ENCODE measurements at regions not wholly inside any gene's neighbourhood (a gene's known extent, or its start where the extent isn't known, plus 50 kb on each side); places are given as distances from the start of the nearest gene placed in this dataset.
"Not testable (repeated sequence)": the region's sequence is repeated elsewhere in the genome, so short reads cannot be mapped to it uniquely, and the experiment has no call there.

DNA sequence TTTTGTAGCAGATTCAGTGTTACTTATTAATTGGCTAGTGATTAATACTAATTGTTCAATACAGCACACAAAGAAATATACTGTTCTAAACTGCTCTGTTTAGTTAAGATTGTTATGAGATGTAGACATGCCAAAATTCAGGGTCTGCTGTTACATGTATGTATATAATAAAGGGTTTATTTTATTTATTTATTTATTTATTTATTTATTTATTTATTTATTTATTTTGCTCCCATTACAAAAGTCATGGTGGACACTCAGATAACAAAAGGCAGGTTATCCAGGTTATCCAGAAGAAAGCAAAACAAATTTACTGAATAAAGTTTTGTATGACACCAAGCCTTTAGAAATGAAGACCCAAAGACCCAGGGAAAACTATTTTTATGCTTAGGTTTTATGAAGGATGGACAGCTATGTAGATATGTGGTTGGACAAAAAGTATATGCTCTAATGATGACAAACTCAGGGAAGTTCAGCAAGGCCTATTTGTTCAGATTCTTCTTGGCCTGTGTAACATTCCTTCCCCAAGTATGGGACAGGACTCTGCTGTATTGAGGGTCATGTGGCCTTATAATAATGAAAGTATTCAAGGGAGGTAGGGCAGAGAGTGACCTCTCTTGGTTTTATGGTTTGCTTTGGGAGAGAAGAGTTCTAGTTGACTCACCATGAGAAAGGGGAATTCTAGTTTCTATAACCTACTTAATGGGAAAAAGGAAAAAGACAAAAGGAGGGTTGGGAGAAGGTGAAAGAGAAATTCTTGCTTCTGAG is 1056.8 kb downstream of the ROBO2 start:
- Histone ChIP-seq H3K27me3 (ENCODE audit: control insufficient read depth, insufficient read depth, low read length) (no peaks in the 10 kb centered on the region), H2AFZ (ENCODE audit: low read length) (no peak overlapping the region), H3K4me1 (ENCODE audit: control insufficient read depth, extremely low read depth, insufficient read depth, low read length) (no peaks in the 10 kb centered on the region), H3K9ac (ENCODE audit: insufficient read depth, low read length) (no peak overlapping the region), H3K4me3 (replicated peaks in 1 of 4; ENCODE audit: control extremely low read depth in 1 of 4, insufficient read depth in 1 of 4, low read depth in 3 of 4, low read length in 4 of 4) (no peak overlapping the region), H3K4me2 (ENCODE audit: extremely low read depth, insufficient read depth, low read length) (no peak overlapping the region), H4K20me1 (ENCODE audit: control insufficient read depth, extremely low read depth, insufficient read depth, low read length) (no peaks in the 10 kb centered on the region), H3K36me3 (ENCODE audit: control insufficient read depth, insufficient read depth, low read length) (no peaks in the 10 kb centered on the region), H3K27ac (ENCODE audit: insufficient read depth, low read length) (no peak overlapping the region), H3K79me2 (ENCODE audit: control insufficient read depth, insufficient read depth, low read length) (no peaks in the 10 kb centered on the region), H3K9me3 (ENCODE audit: control insufficient read depth, insufficient read depth, low read depth, low read length) (no peaks in the 10 kb centered on the region)
- TF ChIP-seq, protein P1, sequence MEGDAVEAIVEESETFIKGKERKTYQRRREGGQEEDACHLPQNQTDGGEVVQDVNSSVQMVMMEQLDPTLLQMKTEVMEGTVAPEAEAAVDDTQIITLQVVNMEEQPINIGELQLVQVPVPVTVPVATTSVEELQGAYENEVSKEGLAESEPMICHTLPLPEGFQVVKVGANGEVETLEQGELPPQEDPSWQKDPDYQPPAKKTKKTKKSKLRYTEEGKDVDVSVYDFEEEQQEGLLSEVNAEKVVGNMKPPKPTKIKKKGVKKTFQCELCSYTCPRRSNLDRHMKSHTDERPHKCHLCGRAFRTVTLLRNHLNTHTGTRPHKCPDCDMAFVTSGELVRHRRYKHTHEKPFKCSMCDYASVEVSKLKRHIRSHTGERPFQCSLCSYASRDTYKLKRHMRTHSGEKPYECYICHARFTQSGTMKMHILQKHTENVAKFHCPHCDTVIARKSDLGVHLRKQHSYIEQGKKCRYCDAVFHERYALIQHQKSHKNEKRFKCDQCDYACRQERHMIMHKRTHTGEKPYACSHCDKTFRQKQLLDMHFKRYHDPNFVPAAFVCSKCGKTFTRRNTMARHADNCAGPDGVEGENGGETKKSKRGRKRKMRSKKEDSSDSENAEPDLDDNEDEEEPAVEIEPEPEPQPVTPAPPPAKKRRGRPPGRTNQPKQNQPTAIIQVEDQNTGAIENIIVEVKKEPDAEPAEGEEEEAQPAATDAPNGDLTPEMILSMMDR (conservative IDR thresholded peaks at IDR 0.05 in 1 of 2, IDR thresholded peaks at IDR 0.05 in 1 of 2; ENCODE audit: low read depth in 1 of 2, low read length in 2 of 2) = no peak
- no peak for TF ChIP-seq EZH2 (IDR thresholded peaks at IDR 0.05; ENCODE audit: low read length, missing control alignments)
- DNase-seq (ENCODE audit: low read depth in 2 of 2) = peak in 1 of 2 donors; percentile 79

DNA sequence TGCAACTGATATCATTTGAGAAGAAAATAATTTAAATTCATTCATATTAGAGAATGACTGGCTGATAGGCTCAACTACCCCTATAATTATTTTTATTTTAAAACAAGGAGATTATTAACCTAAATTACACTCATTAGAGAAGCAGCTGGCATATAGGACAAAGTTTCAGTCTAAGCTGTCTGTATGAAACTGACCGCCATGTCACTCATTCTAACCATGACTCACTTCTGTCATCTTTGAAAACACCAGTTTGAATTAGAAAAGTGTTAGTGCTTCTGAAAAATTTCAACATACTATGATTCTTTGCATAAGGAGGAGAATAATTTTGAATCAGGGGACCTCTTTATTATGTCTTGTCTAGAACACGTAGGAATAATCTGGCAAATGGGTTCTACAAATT is 1058.5 kb downstream of the ROBO2 start:
- Histone ChIP-seq H3K4me1 (ENCODE audit: control insufficient read depth, extremely low read depth, insufficient read depth, low read length) (no peaks in the 10 kb centered on the region), H3K4me3 (replicated peaks in 1 of 4; ENCODE audit: control extremely low read depth in 1 of 4, insufficient read depth in 1 of 4, low read depth in 3 of 4, low read length in 4 of 4) (no peak overlapping the region), H3K79me2 (ENCODE audit: control insufficient read depth, insufficient read depth, low read length) (no peaks in the 10 kb centered on the region), H3K9me3 (ENCODE audit: control insufficient read depth, insufficient read depth, low read depth, low read length) (no peaks in the 10 kb centered on the region), H3K9ac (ENCODE audit: insufficient read depth, low read length) (no peak overlapping the region), H3K27ac (ENCODE audit: insufficient read depth, low read length) (no peak overlapping the region), H3K27me3 (ENCODE audit: control insufficient read depth, insufficient read depth, low read length) (no peaks in the 10 kb centered on the region), H3K4me2 (ENCODE audit: extremely low read depth, insufficient read depth, low read length) (no peak overlapping the region), H4K20me1 (ENCODE audit: control insufficient read depth, extremely low read depth, insufficient read depth, low read length) (no peaks in the 10 kb centered on the region), H2AFZ (ENCODE audit: low read length) (no peak overlapping the region), H3K36me3 (ENCODE audit: control insufficient read depth, insufficient read depth, low read length) (no peaks in the 10 kb centered on the region)
- no peak for DNase-seq (ENCODE audit: low read depth in 2 of 2)
- no peak for TF ChIP-seq EZH2 (IDR thresholded peaks at IDR 0.05; ENCODE audit: low read length, missing control alignments)

DNA sequence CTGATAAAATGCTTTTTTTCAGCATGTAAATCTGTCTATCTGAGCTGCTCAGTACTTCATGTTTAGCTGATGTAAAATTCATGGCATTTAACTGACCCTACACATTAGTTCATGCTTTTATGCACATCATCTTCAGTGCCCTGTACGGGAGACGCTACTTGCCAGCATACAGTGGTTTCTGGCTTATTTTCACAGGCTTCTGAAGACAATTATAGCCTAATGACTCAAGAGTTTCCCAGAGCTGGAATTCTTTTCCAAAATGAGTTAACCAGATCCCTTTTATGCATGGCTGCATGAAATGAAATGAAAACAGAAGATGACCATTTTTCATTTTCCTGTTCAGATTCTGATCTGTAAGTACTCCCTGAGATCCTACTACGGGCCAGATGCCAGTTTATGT is 1061.5 kb downstream of the ROBO2 start:
- no peak overlapping the region for H3K9ac ChIP-seq (ENCODE audit: insufficient read depth, low read length)
- no peak overlapping the region for H3K4me3 ChIP-seq (replicated peaks in 1 of 4; ENCODE audit: control extremely low read depth in 1 of 4, insufficient read depth in 1 of 4, low read depth in 3 of 4, low read length in 4 of 4)
- H4K20me1 ChIP-seq (ENCODE audit: control insufficient read depth, extremely low read depth, insufficient read depth, low read length) = no peaks in the 10 kb centered on the region
- no peaks in the 10 kb centered on the region for H3K27me3 ChIP-seq (ENCODE audit: control insufficient read depth, insufficient read depth, low read length)
- no peaks in the 10 kb centered on the region for H3K79me2 ChIP-seq (ENCODE audit: control insufficient read depth, insufficient read depth, low read length)
- TF ChIP-seq, protein P1 (conservative IDR thresholded peaks at IDR 0.05 in 1 of 2, IDR thresholded peaks at IDR 0.05 in 1 of 2; ENCODE audit: low read depth in 1 of 2, low read length in 2 of 2) = no peak
- TF ChIP-seq EZH2 (IDR thresholded peaks at IDR 0.05; ENCODE audit: low read length, missing control alignments) = no peak
- no peak overlapping the region for H3K4me2 ChIP-seq (ENCODE audit: extremely low read depth, insufficient read depth, low read length)
- H3K27ac ChIP-seq (ENCODE audit: insufficient read depth, low read length) = no peak overlapping the region
- peak; percentile 73 to 96 for DNase-seq (ENCODE audit: low read depth in 2 of 2)
- H3K9me3 ChIP-seq (ENCODE audit: control insufficient read depth, insufficient read depth, low read depth, low read length) = no peaks in the 10 kb centered on the region
- no peaks in the 10 kb centered on the region for H3K4me1 ChIP-seq (ENCODE audit: control insufficient read depth, extremely low read depth, insufficient read depth, low read length)
- no peak overlapping the region for H2AFZ ChIP-seq (ENCODE audit: low read length)
- no peaks in the 10 kb centered on the region for H3K36me3 ChIP-seq (ENCODE audit: control insufficient read depth, insufficient read depth, low read length)

DNA sequence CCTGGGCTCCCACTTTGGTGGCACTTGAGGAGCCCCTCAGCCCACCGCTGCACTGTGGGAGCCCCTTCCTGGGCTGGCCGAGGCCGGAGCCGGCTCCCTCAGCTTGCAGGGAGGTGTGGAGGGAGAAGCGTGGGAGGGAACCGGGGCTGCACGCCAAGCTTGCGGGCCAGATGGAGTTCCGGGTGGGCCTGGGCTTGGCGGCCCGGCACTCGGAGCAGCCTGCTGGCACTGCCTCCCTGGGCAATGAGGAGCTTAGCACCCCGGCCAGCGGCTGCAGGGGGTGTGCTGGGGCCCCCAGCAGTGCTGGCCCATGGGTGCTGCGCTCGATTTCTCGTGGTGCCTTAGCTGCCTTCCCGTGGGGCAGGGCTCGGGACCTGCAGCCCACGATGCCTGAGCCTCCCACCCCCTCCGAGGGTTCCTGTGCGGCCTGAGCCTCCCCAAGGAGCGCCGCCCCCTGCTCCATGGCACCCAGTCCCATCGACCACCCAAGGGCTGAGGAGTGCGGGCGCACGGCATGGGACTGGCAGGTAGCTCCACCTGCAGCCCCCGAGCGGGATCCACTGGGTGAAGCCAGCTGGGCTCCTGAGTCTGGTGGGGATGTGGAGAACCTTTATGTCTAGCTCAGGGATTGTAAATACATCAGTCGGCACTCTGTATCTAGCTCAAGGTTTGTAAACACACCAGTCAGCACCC is 1068.5 kb downstream of the ROBO2 start:
- H2AFZ ChIP-seq (ENCODE audit: low read length); H3K36me3 ChIP-seq (ENCODE audit: control insufficient read depth, insufficient read depth, low read length); H3K9me3 ChIP-seq (ENCODE audit: control insufficient read depth, insufficient read depth, low read depth, low read length); H3K4me2 ChIP-seq (ENCODE audit: extremely low read depth, insufficient read depth, low read length); DNase-seq (ENCODE audit: low read depth in 2 of 2); H3K4me3 ChIP-seq (replicated peaks in 1 of 4; ENCODE audit: control extremely low read depth in 1 of 4, insufficient read depth in 1 of 4, low read depth in 3 of 4, low read length in 4 of 4); H4K20me1 ChIP-seq (ENCODE audit: control insufficient read depth, extremely low read depth, insufficient read depth, low read length); H3K9ac ChIP-seq (ENCODE audit: insufficient read depth, low read length); H3K27me3 ChIP-seq (ENCODE audit: control insufficient read depth, insufficient read depth, low read length); H3K27ac ChIP-seq (ENCODE audit: insufficient read depth, low read length); H3K4me1 ChIP-seq (ENCODE audit: control insufficient read depth, extremely low read depth, insufficient read depth, low read length); H3K79me2 ChIP-seq (ENCODE audit: control insufficient read depth, insufficient read depth, low read length): not testable (repeated sequence)

Measured in fibroblast of lung (primary cell).